Glutamatergic neuron (in vitro differentiated cells): ENCODE measurements at regions not wholly inside any gene's neighbourhood (a gene's known extent, or its start where the extent isn't known, plus 50 kb on each side); places are given as distances from the start of the nearest gene placed in this dataset.
A peak's percentile ranks its signal among the peaks of the same experiment; 100 is the strongest.

ENCODE experiments used
- DNase-seq: peaks from one replicate; pipeline ENCODE4 v3.0.0; 2022
- H3K27ac Mint-ChIP-seq: one replicate; pipeline ENCODE4 v1.8.0; 2020; ENCODE audit warnings: mild to moderate bottlenecking, mixed read lengths, inconsistent platforms; ENCODE audit not compliant: unreplicated experiment
- H3K27me3 Mint-ChIP-seq: one replicate; pipeline ENCODE4 v1.8.0; 2020; ENCODE audit warnings: mild to moderate bottlenecking, moderate library complexity, mixed read lengths, inconsistent platforms; ENCODE audit not compliant: unreplicated experiment
- H3K36me3 Mint-ChIP-seq: one replicate; pipeline ENCODE4 v1.8.0; 2020; ENCODE audit warnings: mild to moderate bottlenecking, mixed read lengths, inconsistent platforms; ENCODE audit not compliant: unreplicated experiment
- H3K4me1 Mint-ChIP-seq: one replicate; pipeline ENCODE4 v1.8.0; 2020; ENCODE audit warnings: mild to moderate bottlenecking, low read depth, mixed read lengths, inconsistent platforms; ENCODE audit not compliant: unreplicated experiment
- H3K4me3 Mint-ChIP-seq: one replicate; pipeline ENCODE4 v1.8.0; 2020; ENCODE audit warnings: mild to moderate bottlenecking, mixed read lengths, inconsistent platforms; ENCODE audit not compliant: unreplicated experiment
- H3K9me3 Mint-ChIP-seq: one replicate; pipeline ENCODE4 v1.8.0; 2020; ENCODE audit warnings: mild to moderate bottlenecking, moderate library complexity, mixed read lengths, inconsistent platforms; ENCODE audit not compliant: unreplicated experiment
- TF ChIP-seq, protein P1 (sequence below): fragments of 200-600 bp; sonication (generic); IDR thresholded peaks from one replicate; pipeline ENCODE4 v1.5.0; 2021; ENCODE audit not compliant: partially characterized antibody, unreplicated experiment

DNA sequence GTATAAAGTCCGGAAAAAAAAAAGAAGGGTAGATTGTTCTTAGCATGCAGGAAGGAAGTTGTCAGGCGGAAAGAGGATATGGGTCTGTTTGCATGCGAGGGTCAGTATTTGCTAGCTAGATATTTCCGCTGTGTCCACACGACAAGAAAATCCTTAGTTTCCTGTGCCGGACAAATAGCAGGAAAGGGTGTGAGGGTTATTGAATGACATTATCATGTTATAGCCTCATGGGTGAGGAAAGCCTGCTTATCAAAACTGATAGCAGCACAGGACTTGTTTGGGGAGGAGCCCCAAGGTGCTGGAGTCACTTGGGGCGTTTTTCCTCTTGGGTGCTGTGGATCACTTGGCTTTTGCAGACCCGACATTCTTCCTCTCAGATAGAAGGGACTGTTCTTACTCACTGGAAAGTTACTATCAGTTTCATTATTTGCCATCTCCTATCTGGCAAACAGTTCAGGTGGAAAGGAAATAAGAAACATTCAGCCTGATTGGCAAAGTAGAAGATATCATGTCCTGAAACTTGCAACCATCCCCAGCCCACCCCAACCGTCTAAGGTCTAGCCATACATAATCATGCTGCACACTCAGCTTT is 127.2 kb upstream of the DPH6 start:
- H3K27ac Mint-ChIP-seq = no peak overlapping the region
- H3K36me3 Mint-ChIP-seq = no peaks in the 10 kb centered on the region
- H3K27me3 Mint-ChIP-seq = no peaks in the 10 kb centered on the region
- H3K4me3 Mint-ChIP-seq = no peak overlapping the region
- no peak for DNase-seq
- TF ChIP-seq, protein P1, sequence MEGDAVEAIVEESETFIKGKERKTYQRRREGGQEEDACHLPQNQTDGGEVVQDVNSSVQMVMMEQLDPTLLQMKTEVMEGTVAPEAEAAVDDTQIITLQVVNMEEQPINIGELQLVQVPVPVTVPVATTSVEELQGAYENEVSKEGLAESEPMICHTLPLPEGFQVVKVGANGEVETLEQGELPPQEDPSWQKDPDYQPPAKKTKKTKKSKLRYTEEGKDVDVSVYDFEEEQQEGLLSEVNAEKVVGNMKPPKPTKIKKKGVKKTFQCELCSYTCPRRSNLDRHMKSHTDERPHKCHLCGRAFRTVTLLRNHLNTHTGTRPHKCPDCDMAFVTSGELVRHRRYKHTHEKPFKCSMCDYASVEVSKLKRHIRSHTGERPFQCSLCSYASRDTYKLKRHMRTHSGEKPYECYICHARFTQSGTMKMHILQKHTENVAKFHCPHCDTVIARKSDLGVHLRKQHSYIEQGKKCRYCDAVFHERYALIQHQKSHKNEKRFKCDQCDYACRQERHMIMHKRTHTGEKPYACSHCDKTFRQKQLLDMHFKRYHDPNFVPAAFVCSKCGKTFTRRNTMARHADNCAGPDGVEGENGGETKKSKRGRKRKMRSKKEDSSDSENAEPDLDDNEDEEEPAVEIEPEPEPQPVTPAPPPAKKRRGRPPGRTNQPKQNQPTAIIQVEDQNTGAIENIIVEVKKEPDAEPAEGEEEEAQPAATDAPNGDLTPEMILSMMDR = no peak
- peaks cover 1% of the 10 kb centered on the region for H3K9me3 Mint-ChIP-seq
- H3K4me1 Mint-ChIP-seq = peaks cover 8% of the 10 kb centered on the region

DNA sequence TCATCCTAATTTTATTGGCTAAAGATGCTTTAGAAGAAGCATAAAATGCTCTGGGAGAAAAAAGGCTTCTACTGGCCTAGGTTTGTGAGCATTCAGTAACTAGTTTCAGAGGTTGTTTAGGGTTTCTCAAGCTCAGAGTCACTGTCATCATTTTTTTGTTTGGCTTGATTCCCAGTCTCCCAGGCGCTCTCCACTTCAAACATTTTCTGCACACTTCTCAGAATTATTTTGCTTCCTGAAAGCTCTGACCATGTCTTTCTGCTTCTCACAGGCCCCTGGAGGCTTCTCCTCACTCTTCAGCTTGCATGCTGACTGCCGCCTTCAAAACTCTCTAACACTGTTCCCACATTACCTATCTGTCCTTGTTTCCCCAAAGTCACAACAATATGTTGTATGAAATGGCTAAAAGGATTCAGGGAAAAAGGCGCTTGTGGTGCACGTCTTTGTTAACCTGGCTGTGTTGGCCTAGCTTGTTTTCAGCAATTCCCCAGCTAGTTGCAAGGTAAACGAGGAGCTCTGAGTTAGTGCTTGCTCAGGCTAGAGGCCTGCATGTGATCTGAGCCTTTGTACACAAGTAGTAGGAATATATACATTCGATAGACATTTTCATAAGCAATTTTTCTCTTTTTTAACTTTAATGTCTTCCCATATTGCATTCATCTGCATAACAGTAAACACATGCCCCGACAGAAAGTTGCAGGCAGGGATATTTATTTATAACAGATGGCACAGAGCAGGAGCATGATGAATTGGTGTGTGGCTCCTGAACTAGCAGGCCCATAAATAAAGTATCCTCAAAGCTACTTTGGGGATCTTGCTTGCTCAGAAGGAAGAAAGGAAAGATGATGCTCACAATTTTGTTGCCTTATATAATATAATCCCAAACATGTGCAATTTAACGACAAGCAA is 129.2 kb upstream of the DPH6 start:
- Mint-ChIP-seq H3K4me1 (peaks cover 8% of the 10 kb centered on the region), H3K9me3 (no peaks in the 10 kb centered on the region), H3K27me3 (no peaks in the 10 kb centered on the region), H3K36me3 (no peaks in the 10 kb centered on the region), H3K4me3 (no peak overlapping the region), H3K27ac (peak overlapping the region; percentile 36)
- no peak for DNase-seq
- TF ChIP-seq, protein P1 = no peak

DNA sequence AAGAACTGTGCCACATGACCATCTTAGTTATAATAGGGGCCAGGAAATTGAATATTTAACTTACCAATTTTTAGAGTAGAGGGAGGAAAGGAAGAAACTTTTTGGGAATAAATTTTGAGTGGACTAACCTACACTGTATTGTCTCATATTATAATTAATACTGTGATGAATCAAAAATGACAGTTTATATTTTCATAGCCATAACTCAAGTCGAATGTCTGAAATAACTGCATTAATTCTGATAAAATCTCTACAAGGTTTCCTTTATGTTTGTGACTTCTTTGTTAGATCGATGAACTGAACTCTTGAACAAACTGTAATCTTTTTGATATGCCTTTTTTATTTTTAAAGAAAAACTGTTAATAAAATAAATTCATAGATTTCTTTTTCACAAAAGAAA is 132.8 kb upstream of the DPH6 start:
- Mint-ChIP-seq H3K36me3 (no peaks in the 10 kb centered on the region), H3K9me3 (no peaks in the 10 kb centered on the region), H3K27me3 (peaks cover 2% of the 10 kb centered on the region), H3K27ac (no peak overlapping the region), H3K4me1 (peaks cover 8% of the 10 kb centered on the region), H3K4me3 (no peak overlapping the region)
- no peak for DNase-seq
- TF ChIP-seq, protein P1 = no peak

DNA sequence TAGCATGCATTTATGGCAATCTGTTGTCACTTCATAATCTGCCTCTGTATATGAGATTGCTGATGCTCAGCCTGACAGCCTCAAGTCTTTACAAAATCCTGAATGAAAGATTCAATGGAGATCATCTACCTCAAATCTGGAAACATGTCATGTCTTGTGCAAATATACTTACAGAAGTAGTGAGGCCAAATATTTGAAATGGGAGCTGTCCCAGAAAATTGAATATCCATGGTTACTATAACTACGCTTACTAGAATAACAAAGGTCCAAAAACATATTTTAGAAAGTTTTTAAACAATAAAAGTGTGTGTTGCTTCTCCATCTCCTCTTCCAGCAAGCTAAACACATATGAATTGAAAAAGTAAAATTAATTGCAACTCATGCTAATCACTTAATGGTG is 133.2 kb upstream of the DPH6 start:
- no peak overlapping the region for H3K4me3 Mint-ChIP-seq
- no peak overlapping the region for H3K27ac Mint-ChIP-seq
- H3K9me3 Mint-ChIP-seq = no peaks in the 10 kb centered on the region
- H3K27me3 Mint-ChIP-seq = peaks cover 2% of the 10 kb centered on the region
- TF ChIP-seq, protein P1 = no peak
- H3K36me3 Mint-ChIP-seq = no peaks in the 10 kb centered on the region
- H3K4me1 Mint-ChIP-seq = peaks cover 8% of the 10 kb centered on the region
- DNase-seq = no peak

DNA sequence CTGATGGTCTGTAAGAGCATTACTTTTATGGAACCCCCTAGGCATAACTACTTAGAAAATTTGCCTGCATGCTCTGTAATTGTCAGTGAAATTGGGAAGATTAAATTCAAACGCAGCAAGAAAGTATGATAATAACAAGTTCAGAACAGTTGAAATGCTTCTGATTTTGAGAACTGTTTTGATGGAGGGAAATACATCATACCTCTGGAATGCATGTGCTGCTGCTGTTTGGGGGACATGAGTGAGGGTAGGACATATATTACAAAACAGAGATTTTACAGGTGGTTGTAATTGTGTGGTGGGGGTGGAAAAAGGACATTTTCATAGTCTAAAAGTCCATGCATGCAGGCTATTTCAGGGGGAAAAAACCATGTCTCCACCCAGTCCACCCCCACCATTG is 135.0 kb upstream of the DPH6 start:
- no peak for DNase-seq

More for the DNA sequence above, 135.0 kb upstream of the DPH6 start:
- no peaks in the 10 kb centered on the region for H3K9me3 Mint-ChIP-seq
- no peaks in the 10 kb centered on the region for H3K4me1 Mint-ChIP-seq
- H3K27ac Mint-ChIP-seq = no peak overlapping the region
- no peaks in the 10 kb centered on the region for H3K36me3 Mint-ChIP-seq
- H3K4me3 Mint-ChIP-seq = no peak overlapping the region
- peaks cover 2% of the 10 kb centered on the region for H3K27me3 Mint-ChIP-seq
- TF ChIP-seq, protein P1 = no peak
